ENCODE measurements at regions not wholly inside any gene's neighbourhood (a gene's known extent, or its start where the extent isn't known, plus 50 kb on each side); places are given as distances from the start of the nearest gene placed in this dataset.

DNA sequence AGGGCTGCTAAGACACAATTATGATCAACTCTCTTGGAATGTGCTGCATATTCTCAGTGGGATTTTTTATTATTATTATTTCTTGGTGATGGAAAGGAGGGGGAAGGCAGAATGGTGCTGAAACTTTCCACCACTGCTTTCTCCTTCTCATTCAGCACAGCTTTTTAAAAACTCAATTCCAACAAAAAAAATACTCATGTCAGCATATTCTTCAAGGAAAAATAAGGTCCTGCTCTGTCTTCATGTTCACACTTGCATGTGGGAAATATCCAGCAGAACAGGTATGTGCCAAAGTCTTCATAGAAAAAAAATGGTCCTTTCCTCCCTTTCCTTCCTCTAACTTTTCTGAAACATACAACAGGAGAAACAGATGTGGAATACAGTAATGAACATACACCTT, 144.0 kb upstream of the ADAMTS3 start:
- TF ChIP-seq, protein P1, sequence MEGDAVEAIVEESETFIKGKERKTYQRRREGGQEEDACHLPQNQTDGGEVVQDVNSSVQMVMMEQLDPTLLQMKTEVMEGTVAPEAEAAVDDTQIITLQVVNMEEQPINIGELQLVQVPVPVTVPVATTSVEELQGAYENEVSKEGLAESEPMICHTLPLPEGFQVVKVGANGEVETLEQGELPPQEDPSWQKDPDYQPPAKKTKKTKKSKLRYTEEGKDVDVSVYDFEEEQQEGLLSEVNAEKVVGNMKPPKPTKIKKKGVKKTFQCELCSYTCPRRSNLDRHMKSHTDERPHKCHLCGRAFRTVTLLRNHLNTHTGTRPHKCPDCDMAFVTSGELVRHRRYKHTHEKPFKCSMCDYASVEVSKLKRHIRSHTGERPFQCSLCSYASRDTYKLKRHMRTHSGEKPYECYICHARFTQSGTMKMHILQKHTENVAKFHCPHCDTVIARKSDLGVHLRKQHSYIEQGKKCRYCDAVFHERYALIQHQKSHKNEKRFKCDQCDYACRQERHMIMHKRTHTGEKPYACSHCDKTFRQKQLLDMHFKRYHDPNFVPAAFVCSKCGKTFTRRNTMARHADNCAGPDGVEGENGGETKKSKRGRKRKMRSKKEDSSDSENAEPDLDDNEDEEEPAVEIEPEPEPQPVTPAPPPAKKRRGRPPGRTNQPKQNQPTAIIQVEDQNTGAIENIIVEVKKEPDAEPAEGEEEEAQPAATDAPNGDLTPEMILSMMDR (IDR thresholded peaks at IDR 0.05) = no peak
- no peak for TF ChIP-seq POLR2A (IDR thresholded peaks at IDR 0.05)

Measured in Peyer's patch (tissue), 4 donors.